HL-60 (cell line): ENCODE measurements at regions not wholly inside any gene's neighbourhood (a gene's known extent, or its start where the extent isn't known, plus 50 kb on each side); places are given as distances from the start of the nearest gene placed in this dataset.
A peak's percentile ranks its signal among the peaks of the same experiment; 100 is the strongest.

ENCODE experiments used
- DNase-seq, 2 experiments: peaks; one replicate each; pipeline ENCODE4 v3.0.0-alpha.2; 2010 to 2020; ENCODE audit warnings: low read depth in 1 of 2, low spot score in 1 of 2
- H3K27ac ChIP-seq: fragments of 250-450 bp; sonication (Bioruptor Pico); replicated peaks from 2 replicates; pipeline ENCODE4 v1.5.1; 2020; ENCODE audit warnings: mild to moderate bottlenecking, moderate library complexity
- H3K27me3 ChIP-seq: fragments of 250-450 bp; sonication (Bioruptor Pico); 2 replicates; pipeline ENCODE4 v1.5.1; 2021; ENCODE audit warnings: mild to moderate bottlenecking, moderate library complexity; ENCODE audit not compliant: insufficient read depth, poor library complexity, severe bottlenecking
- H3K4me3 ChIP-seq: replicated peaks from 2 replicates; pipeline ENCODE4 v1.5.1; 2011; ENCODE audit warnings: mild to moderate bottlenecking, control low read depth, low read length; ENCODE audit not compliant: insufficient read depth
- CTCF ChIP-seq: IDR thresholded peaks from one replicate; pipeline ENCODE4 v1.5.1; 2011; ENCODE audit warnings: low read length, control low read depth, inconsistent platforms; ENCODE audit not compliant: insufficient read depth
- GABPA ChIP-seq: IDR thresholded peaks from 2 replicates; pipeline ENCODE4 v1.6.1; 2012; ENCODE audit warnings: low read depth
- POLR2AphosphoS5 ChIP-seq: IDR thresholded peaks from 2 replicates; pipeline ENCODE4 v1.6.1; 2012; ENCODE audit warnings: low read depth
- REST ChIP-seq: IDR thresholded peaks from 2 replicates; pipeline ENCODE4 v1.6.1; 2012; ENCODE audit warnings: low read depth; ENCODE audit not compliant: insufficient replicate concordance
- SPI1 ChIP-seq: IDR thresholded peaks from 2 replicates; pipeline ENCODE4 v1.6.1; 2012; ENCODE audit warnings: low read depth, mild to moderate bottlenecking, borderline replicate concordance

- H3K4me3 ChIP-seq: no peak overlapping the region
- no peak overlapping the region for H3K27ac ChIP-seq
- H3K27me3 ChIP-seq: no peaks in the 10 kb centered on the region
- peak in 1 of 2 experiments; percentile 3 for DNase-seq
- TF ChIP-seq REST (no peak), GABPA (no peak), CTCF (peak; percentile 42)
Measured at GRCh38 chr7:52917982-52918578, 117.4 kb upstream of the POM121L12 start.

- TF ChIP-seq SPI1 (no peak), GABPA (no peak), REST (no peak), POLR2AphosphoS5 (no peak), CTCF (no peak)
- H3K27me3 ChIP-seq: no peaks in the 10 kb centered on the region
- no peak overlapping the region for H3K27ac ChIP-seq
- no peak overlapping the region for H3K4me3 ChIP-seq
- no peak for DNase-seq
Measured at GRCh38 chr7:52911795-52912194, 123.6 kb upstream of the POM121L12 start.

- TF ChIP-seq SPI1 (no peak), REST (no peak), GABPA (no peak), POLR2AphosphoS5 (no peak), CTCF (no peak)
- H3K27ac ChIP-seq: no peak overlapping the region
- no peak for DNase-seq
- no peaks in the 10 kb centered on the region for H3K27me3 ChIP-seq
- no peak overlapping the region for H3K4me3 ChIP-seq
Measured at GRCh38 chr7:52911326-52911725, 124.1 kb upstream of the POM121L12 start.
